RWPE2 (cell line): ENCODE measurements at regions not wholly inside any gene's neighbourhood (a gene's known extent, or its start where the extent isn't known, plus 50 kb on each side); places are given as distances from the start of the nearest gene placed in this dataset.

Experiments used
- ATAC-seq: fragments of 200-7000 bp; cut with Tn5 transposase; 3 replicates; pipeline ENCODE4 v1.9.1; 2021; ENCODE audit warnings: low read depth
- DNase-seq: peaks from one replicate; pipeline ENCODE4 v3.0.0-alpha.2; 2020; ENCODE audit warnings: low spot score
- H3K27ac ChIP-seq: fragments of 450-650 bp; 2 replicates; pipeline ENCODE4 v1.5.1; 2017; ENCODE audit warnings: mild to moderate bottlenecking; ENCODE audit not compliant: poor library complexity, severe bottlenecking
- H3K27me3 ChIP-seq: fragments of 250-450 bp; sonication (Bioruptor Pico); 2 replicates; pipeline ENCODE4 v1.5.1; 2021; ENCODE audit warnings: mild to moderate bottlenecking, moderate library complexity; ENCODE audit not compliant: insufficient read depth, poor library complexity, severe bottlenecking
- H3K36me3 ChIP-seq: fragments of 250-450 bp; sonication (Bioruptor Pico); 2 replicates; pipeline ENCODE4 v1.5.1; 2020; ENCODE audit warnings: low read depth, mild to moderate bottlenecking, moderate library complexity
- H3K4me1 ChIP-seq: fragments of 250-450 bp; sonication (Bioruptor Pico); 2 replicates; pipeline ENCODE4 v1.5.1; 2021; ENCODE audit warnings: mild to moderate bottlenecking, moderate library complexity; ENCODE audit not compliant: insufficient read depth, poor library complexity, severe bottlenecking
- H3K4me3 ChIP-seq: fragments of 250-450 bp; sonication (Bioruptor Pico); 2 replicates; pipeline ENCODE4 v1.5.1; 2021; ENCODE audit warnings: mild to moderate bottlenecking, moderate library complexity; ENCODE audit not compliant: severe bottlenecking
- H3K9me3 ChIP-seq: fragments of 250-450 bp; sonication (Bioruptor Pico); 2 replicates; pipeline ENCODE4 v1.5.1; 2021; ENCODE audit warnings: mild to moderate bottlenecking, moderate library complexity; ENCODE audit not compliant: severe bottlenecking
- CTCF ChIP-seq: fragments of 450-650 bp; IDR thresholded peaks from one replicate; pipeline ENCODE4 v1.5.1; 2017; ENCODE audit warnings: mild to moderate bottlenecking, moderate library complexity; ENCODE audit not compliant: poor library complexity, severe bottlenecking

- ATAC-seq, result no peak
Measured at GRCh38 chr13:50340146-50340545, 324.9 kb downstream of the KCNRG start.

GRCh38 chr13:50340551-50341287 is 325.5 kb downstream of the KCNRG start:
- Histone ChIP-seq H3K27ac (no peak overlapping the region), H3K9me3 (no peaks in the 10 kb centered on the region), H3K4me1 (no peaks in the 10 kb centered on the region), H3K27me3 (no peaks in the 10 kb centered on the region), H3K36me3 (no peaks in the 10 kb centered on the region), H3K4me3 (no peak overlapping the region)
- TF ChIP-seq CTCF, result no peak
- DNase-seq (no peak), ATAC-seq (no peak)

More at GRCh38 chr13:50340146-50340545, 324.9 kb downstream of the KCNRG start:
- Histone ChIP-seq H3K27me3 (no peaks in the 10 kb centered on the region), H3K27ac (no peak overlapping the region), H3K36me3 (no peaks in the 10 kb centered on the region), H3K9me3 (no peaks in the 10 kb centered on the region), H3K4me3 (no peak overlapping the region), H3K4me1 (no peaks in the 10 kb centered on the region)
- no peak for DNase-seq
- no peak for TF ChIP-seq CTCF

GRCh38 chr13:50341526-50341925 is 326.3 kb downstream of the KCNRG start:
- Histone ChIP-seq H3K9me3 (no peaks in the 10 kb centered on the region), H3K4me3 (no peak overlapping the region), H3K36me3 (no peaks in the 10 kb centered on the region), H3K4me1 (no peaks in the 10 kb centered on the region), H3K27me3 (no peaks in the 10 kb centered on the region), H3K27ac (no peak overlapping the region)
- no peak for TF ChIP-seq CTCF
- DNase-seq (no peak), ATAC-seq (no peak)

- Histone ChIP-seq H3K27ac (no peak overlapping the region), H3K9me3 (no peaks in the 10 kb centered on the region), H3K4me1 (no peaks in the 10 kb centered on the region), H3K27me3 (no peaks in the 10 kb centered on the region), H3K36me3 (no peaks in the 10 kb centered on the region), H3K4me3 (no peak overlapping the region)
- TF ChIP-seq CTCF, result no peak
- no peak for DNase-seq
- no peak for ATAC-seq
Measured at GRCh38 chr13:50344717-50345116, 329.5 kb downstream of the KCNRG start.

GRCh38 chr13:50345804-50346203 is 330.6 kb downstream of the KCNRG start:
- Histone ChIP-seq H3K4me1 (no peaks in the 10 kb centered on the region), H3K4me3 (no peak overlapping the region), H3K27me3 (no peaks in the 10 kb centered on the region), H3K27ac (no peak overlapping the region), H3K9me3 (no peaks in the 10 kb centered on the region), H3K36me3 (no peaks in the 10 kb centered on the region)
- DNase-seq (no peak), ATAC-seq (no peak)
- no peak for TF ChIP-seq CTCF
